Mesodermal cell (in vitro differentiated cells): ENCODE measurements at regions not wholly inside any gene's neighbourhood (a gene's known extent, or its start where the extent isn't known, plus 50 kb on each side); places are given as distances from the start of the nearest gene placed in this dataset.

Source experiments
- H3K27ac ChIP-seq: 2 replicates; pipeline ENCODE4 v1.7.0; 2013; ENCODE audit warnings: mild to moderate bottlenecking, low read depth, low read length, moderate library complexity; ENCODE audit not compliant: severe bottlenecking
- H3K36me3 ChIP-seq: 2 replicates; pipeline ENCODE4 v1.7.1; 2013; ENCODE audit warnings: mild to moderate bottlenecking, low read length, moderate library complexity; ENCODE audit not compliant: control insufficient read depth, insufficient read depth
- H3K4me1 ChIP-seq: one replicate; pipeline ENCODE4 v1.7.1; 2013; ENCODE audit warnings: mild to moderate bottlenecking, low read length; ENCODE audit not compliant: insufficient read depth, control insufficient read depth, poor library complexity, severe bottlenecking
- H3K4me3 ChIP-seq: 2 replicates; pipeline ENCODE4 v1.7.0; 2013; ENCODE audit warnings: low read length, control low read depth, mild to moderate bottlenecking; ENCODE audit not compliant: insufficient read depth, poor library complexity, severe bottlenecking; ENCODE audit errors: extremely low read depth
- H3K9me3 ChIP-seq: 2 replicates; pipeline ENCODE4 v1.7.1; 2013; ENCODE audit warnings: mild to moderate bottlenecking, low read length, moderate library complexity; ENCODE audit not compliant: control insufficient read depth
- WGBS, 2 experiments: methylation state at CpG; one replicate each; pipeline ENCODE4 v1.1.5; 2013; ENCODE audit warnings: missing lambda C conversion rate in 2 of 2; ENCODE audit not compliant: insufficient coverage in 2 of 2; 5-methylcytosine and 5-hydroxymethylcytosine counted together

- H3K4me1 ChIP-seq: no peaks in the 10 kb centered on the region
- H3K27ac ChIP-seq: peak overlapping the region; percentile 85
- H3K4me3 ChIP-seq: peak overlapping the region; percentile 87
- WGBS, 2 experiments: 0 to 1% methylated on average over 52 of the region's 67 CpGs
- no peaks in the 10 kb centered on the region for H3K9me3 ChIP-seq
- H3K36me3 ChIP-seq: no peaks in the 10 kb centered on the region
Measured at GRCh38 chr13:50080911-50081678, 65.9 kb downstream of the KCNRG start.

GRCh38 chr13:50081679-50082425 is 66.6 kb downstream of the KCNRG start:
- no peaks in the 10 kb centered on the region for H3K4me1 ChIP-seq
- H3K4me3 ChIP-seq: peak overlapping the region; percentile 87
- no peaks in the 10 kb centered on the region for H3K36me3 ChIP-seq
- WGBS, 2 experiments: 0% methylated on average over 34 to 37 of the region's 49 CpGs
- H3K9me3 ChIP-seq: no peaks in the 10 kb centered on the region
- peak overlapping the region; percentile 85 for H3K27ac ChIP-seq

GRCh38 chr13:50082426-50083281 is 67.4 kb downstream of the KCNRG start:
- 4 to 5% methylated on average over 13 to 17 of the region's 28 CpGs for WGBS, 2 experiments

GRCh38 chr13:50085063-50085462 is 69.8 kb downstream of the KCNRG start:
- Histone ChIP-seq H3K27ac (no peak overlapping the region), H3K9me3 (no peaks in the 10 kb centered on the region), H3K36me3 (no peaks in the 10 kb centered on the region), H3K4me3 (no peak overlapping the region), H3K4me1 (no peaks in the 10 kb centered on the region)
- WGBS, 2 experiments: no CpG with 5 or more reads among the region's 4 CpGs

More at GRCh38 chr13:50082426-50083281, 67.4 kb downstream of the KCNRG start:
- H3K36me3 ChIP-seq: no peaks in the 10 kb centered on the region
- peak overlapping the region; percentile 87 for H3K4me3 ChIP-seq
- no peaks in the 10 kb centered on the region for H3K4me1 ChIP-seq
- H3K27ac ChIP-seq: peak overlapping the region; percentile 60
- H3K9me3 ChIP-seq: no peaks in the 10 kb centered on the region

- Histone ChIP-seq H3K4me3 (no peak overlapping the region), H3K36me3 (no peaks in the 10 kb centered on the region), H3K9me3 (no peaks in the 10 kb centered on the region), H3K4me1 (no peaks in the 10 kb centered on the region), H3K27ac (no peak overlapping the region)
- WGBS, 2 experiments: no CpG with 5 or more reads among the region's 1 CpG
Measured at GRCh38 chr13:50089633-50090032, 74.4 kb downstream of the KCNRG start.

GRCh38 chr13:50090211-50090610 is 75.0 kb downstream of the KCNRG start:
- Histone ChIP-seq H3K36me3 (no peaks in the 10 kb centered on the region), H3K27ac (no peak overlapping the region), H3K9me3 (no peaks in the 10 kb centered on the region), H3K4me3 (no peak overlapping the region), H3K4me1 (no peaks in the 10 kb centered on the region)
- 83% methylated on average over 2 of the region's 5 CpGs; no CpG with 5 or more reads in 1 of the 2 experiments for WGBS, 2 experiments

- no peaks in the 10 kb centered on the region for H3K36me3 ChIP-seq
- H3K9me3 ChIP-seq: peaks cover 13% of the 10 kb centered on the region
- no peaks in the 10 kb centered on the region for H3K4me1 ChIP-seq
- H3K4me3 ChIP-seq: no peak overlapping the region
- H3K27ac ChIP-seq: no peak overlapping the region
Measured at GRCh38 chr13:50094615-50095293, 79.5 kb downstream of the KCNRG start.

GRCh38 chr13:50098693-50099092 is 83.4 kb downstream of the KCNRG start:
- H3K9me3 ChIP-seq: peaks cover 13% of the 10 kb centered on the region
- H3K4me1 ChIP-seq: no peaks in the 10 kb centered on the region
- no peaks in the 10 kb centered on the region for H3K36me3 ChIP-seq
- WGBS, 2 experiments: no CpG with 5 or more reads among the region's 1 CpG
- no peak overlapping the region for H3K4me3 ChIP-seq
- H3K27ac ChIP-seq: no peak overlapping the region

GRCh38 chr13:50099473-50099872 is 84.2 kb downstream of the KCNRG start:
- Histone ChIP-seq H3K9me3 (peaks cover 13% of the 10 kb centered on the region), H3K4me1 (no peaks in the 10 kb centered on the region), H3K4me3 (no peak overlapping the region), H3K27ac (no peak overlapping the region), H3K36me3 (no peaks in the 10 kb centered on the region)

GRCh38 chr13:50101590-50101989 is 86.3 kb downstream of the KCNRG start:
- Histone ChIP-seq H3K36me3 (no peaks in the 10 kb centered on the region), H3K4me1 (no peaks in the 10 kb centered on the region), H3K9me3 (peaks cover 13% of the 10 kb centered on the region), H3K27ac (no peak overlapping the region), H3K4me3 (no peak overlapping the region)
